ENCODE measurements at regions not wholly inside any gene's neighbourhood (a gene's known extent, or its start where the extent isn't known, plus 50 kb on each side); places are given as distances from the start of the nearest gene placed in this dataset.

- Histone ChIP-seq H3K36me3 (ENCODE audit: control insufficient read depth in 2 of 2, extremely low read depth in 1 of 2, insufficient read depth in 1 of 2, low read length in 1 of 2) (no peaks in the 10 kb centered on the region), H3K4me1 (ENCODE audit: control insufficient read depth in 1 of 2, extremely low read depth in 1 of 2, insufficient read depth in 2 of 2, low read length in 2 of 2) (peaks cover 0 to 22% of the 10 kb centered on the region in 2 experiments), H3K4me3 (ENCODE audit: control insufficient read depth in 1 of 2, extremely low read depth in 1 of 2, low read length in 1 of 2) (no peak overlapping the region), H3K27ac (ENCODE audit: low read length) (no peak overlapping the region), H3K9me3 (no peaks in the 10 kb centered on the region), H3K27me3 (replicated peaks in 1 of 2; ENCODE audit: control insufficient read depth in 2 of 2, extremely low read depth in 1 of 2, insufficient read depth in 2 of 2, low read length in 1 of 2) (no peaks in the 10 kb centered on the region)
- H3K27me3 Mint-ChIP-seq = no peaks in the 10 kb centered on the region
- H3K9me3 Mint-ChIP-seq = no peaks in the 10 kb centered on the region
- no peak overlapping the region for H3K4me3 Mint-ChIP-seq
- ATAC-seq (replicated peaks in 1 of 4) = no peak
- no peaks in the 10 kb centered on the region for H3K36me3 Mint-ChIP-seq
- POLR2A ChIA-PET = no interaction called here
- peaks cover 22 to 29% (median 25%) of the 10 kb centered on the region in 3 donors for H3K4me1 Mint-ChIP-seq
- DNase-seq = no peak
- WGBS (ENCODE audit: insufficient coverage) = 80% methylated on average over 1 of the region's 10 CpGs
- CTCF ChIA-PET = no interaction called here
- no peak overlapping the region for H3K27ac Mint-ChIP-seq
These were observed 148.8 kb upstream of the TBL1X start for GRCh38 chrX:9316096-9316495.

GRCh38 chrX:9317176-9317575, 147.7 kb upstream of the TBL1X start:
- Histone ChIP-seq H3K4me1 (ENCODE audit: control insufficient read depth in 1 of 2, extremely low read depth in 1 of 2, insufficient read depth in 2 of 2, low read length in 2 of 2) (peaks cover 0 to 22% of the 10 kb centered on the region in 2 experiments), H3K27ac (ENCODE audit: low read length) (no peak overlapping the region), H3K36me3 (ENCODE audit: control insufficient read depth in 2 of 2, extremely low read depth in 1 of 2, insufficient read depth in 1 of 2, low read length in 1 of 2) (no peaks in the 10 kb centered on the region), H3K4me3 (ENCODE audit: control insufficient read depth in 1 of 2, extremely low read depth in 1 of 2, low read length in 1 of 2) (no peak overlapping the region), H3K9me3 (no peaks in the 10 kb centered on the region), H3K27me3 (replicated peaks in 1 of 2; ENCODE audit: control insufficient read depth in 2 of 2, extremely low read depth in 1 of 2, insufficient read depth in 2 of 2, low read length in 1 of 2) (no peaks in the 10 kb centered on the region)
- H3K27me3 Mint-ChIP-seq = no peaks in the 10 kb centered on the region
- no peaks in the 10 kb centered on the region for H3K9me3 Mint-ChIP-seq
- POLR2A ChIA-PET = no interaction called here
- peaks cover 22 to 29% (median 25%) of the 10 kb centered on the region in 3 donors for H3K4me1 Mint-ChIP-seq
- no peak overlapping the region for H3K4me3 Mint-ChIP-seq
- WGBS (ENCODE audit: insufficient coverage) = 88% methylated on average over 4 of the region's 7 CpGs
- H3K36me3 Mint-ChIP-seq = no peaks in the 10 kb centered on the region
- CTCF ChIA-PET = interaction anchor here in 1 of 2 donors (1.6 kb wide), 1 partner anchor 23 kb away, joined by 4 read pairs; no protein-coding TSS in a partner anchor
- no peak overlapping the region for H3K27ac Mint-ChIP-seq
- DNase-seq (no peak), ATAC-seq (replicated peaks in 1 of 4) (no peak)

DNA sequence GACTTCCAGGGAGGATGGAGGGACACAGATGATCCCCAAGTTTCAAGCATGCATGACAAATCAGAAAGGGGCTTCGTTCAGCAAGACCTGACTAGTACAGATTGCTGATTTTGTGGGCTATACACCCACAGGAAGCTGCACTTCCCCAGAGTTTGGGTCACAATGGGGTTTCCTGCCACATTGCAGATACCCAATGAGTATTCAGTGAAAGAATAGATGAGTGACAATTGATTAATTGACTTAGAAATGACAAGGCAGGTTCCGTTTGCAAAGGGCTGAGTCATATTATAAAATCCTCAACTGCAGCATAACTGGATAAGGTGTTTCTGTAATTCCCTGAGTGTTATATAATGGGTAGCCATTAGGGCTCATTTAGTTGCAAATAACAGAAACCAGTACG, 146.6 kb upstream of the TBL1X start:
- Mint-ChIP-seq H3K27ac (no peak overlapping the region), H3K27me3 (no peaks in the 10 kb centered on the region), H3K36me3 (no peaks in the 10 kb centered on the region), H3K4me1 (peaks cover 19 to 28% (median 20%) of the 10 kb centered on the region in 3 donors), H3K9me3 (no peaks in the 10 kb centered on the region), H3K4me3 (no peak overlapping the region)
- DNase-seq = peak in 12 of 35 experiments; percentile 2 to 28 (median 12)
- no peaks in the 10 kb centered on the region for H3K36me3 ChIP-seq (ENCODE audit: control insufficient read depth in 2 of 2, extremely low read depth in 1 of 2, insufficient read depth in 1 of 2, low read length in 1 of 2)
- no peak overlapping the region for H3K4me3 ChIP-seq (ENCODE audit: control insufficient read depth in 1 of 2, extremely low read depth in 1 of 2, low read length in 1 of 2)
- ChIA-PET CTCF (interaction anchor here in 1 of 2 donors (1.6 kb wide), 1 partner anchor 22 kb away, joined by 4 read pairs; no protein-coding TSS in a partner anchor), POLR2A (no interaction called here)
- no peak overlapping the region for H3K27ac ChIP-seq (ENCODE audit: low read length)
- no peaks in the 10 kb centered on the region for H3K9me3 ChIP-seq
- H3K27me3 ChIP-seq (replicated peaks in 1 of 2; ENCODE audit: control insufficient read depth in 2 of 2, extremely low read depth in 1 of 2, insufficient read depth in 2 of 2, low read length in 1 of 2) = no peaks in the 10 kb centered on the region
- H3K4me1 ChIP-seq (ENCODE audit: control insufficient read depth in 1 of 2, extremely low read depth in 1 of 2, insufficient read depth in 2 of 2, low read length in 2 of 2) = peaks cover 0 to 19% of the 10 kb centered on the region in 2 experiments
- WGBS (ENCODE audit: insufficient coverage) = no CpG with 5 or more reads among the region's 3 CpGs
- peak in 3 of 4 experiments; percentile 64 to 77 (median 66) for ATAC-seq (replicated peaks in 1 of 4)

GRCh38 chrX:9318766-9319165, 146.1 kb upstream of the TBL1X start:
- H3K27me3 Mint-ChIP-seq = no peaks in the 10 kb centered on the region
- H3K4me1 ChIP-seq (ENCODE audit: control insufficient read depth in 1 of 2, extremely low read depth in 1 of 2, insufficient read depth in 2 of 2, low read length in 2 of 2) = peaks cover 0 to 14% of the 10 kb centered on the region in 2 experiments
- H3K27ac ChIP-seq (ENCODE audit: low read length) = no peak overlapping the region
- no peak for ATAC-seq (replicated peaks in 1 of 4)
- H3K27ac Mint-ChIP-seq = no peak overlapping the region
- H3K9me3 ChIP-seq = no peaks in the 10 kb centered on the region
- no peaks in the 10 kb centered on the region for H3K36me3 ChIP-seq (ENCODE audit: control insufficient read depth in 2 of 2, extremely low read depth in 1 of 2, insufficient read depth in 1 of 2, low read length in 1 of 2)
- no peaks in the 10 kb centered on the region for H3K27me3 ChIP-seq (replicated peaks in 1 of 2; ENCODE audit: control insufficient read depth in 2 of 2, extremely low read depth in 1 of 2, insufficient read depth in 2 of 2, low read length in 1 of 2)
- H3K4me3 ChIP-seq (ENCODE audit: control insufficient read depth in 1 of 2, extremely low read depth in 1 of 2, low read length in 1 of 2) = no peak overlapping the region
- CTCF ChIA-PET = interaction anchor here in 1 of 2 donors (1.6 kb wide), 1 partner anchor 21 kb away, joined by 4 read pairs; no protein-coding TSS in a partner anchor
- H3K4me3 Mint-ChIP-seq = no peak overlapping the region
- DNase-seq = no peak
- no peaks in the 10 kb centered on the region for H3K9me3 Mint-ChIP-seq
- POLR2A ChIA-PET = no interaction called here
- peaks cover 14 to 23% (median 15%) of the 10 kb centered on the region in 3 donors for H3K4me1 Mint-ChIP-seq
- H3K36me3 Mint-ChIP-seq = no peaks in the 10 kb centered on the region
- no CpG with 5 or more reads among the region's 14 CpGs for WGBS (ENCODE audit: insufficient coverage)

DNA sequence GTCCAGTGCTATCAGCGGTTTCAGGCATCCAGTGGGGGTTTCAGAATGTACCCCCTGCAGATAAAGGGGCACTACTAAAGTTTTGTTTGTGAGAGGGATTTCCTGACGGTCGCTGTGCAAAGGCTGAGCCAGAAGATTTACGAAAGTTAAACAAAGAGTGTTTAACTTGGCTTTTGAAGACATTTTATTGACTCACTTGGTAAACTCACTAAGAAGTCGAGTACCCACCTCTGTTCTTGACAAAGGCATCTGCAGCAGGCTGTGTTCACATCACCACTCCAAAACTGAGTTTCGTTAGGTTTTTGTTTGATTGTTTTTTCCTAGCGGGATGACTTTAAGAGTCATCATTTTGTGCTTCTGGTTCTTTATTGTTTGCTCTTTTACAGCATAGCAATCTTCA, 143.9 kb upstream of the TBL1X start:
- H3K4me1 ChIP-seq (ENCODE audit: control insufficient read depth in 1 of 2, extremely low read depth in 1 of 2, insufficient read depth in 2 of 2, low read length in 2 of 2) = peaks cover 0 to 14% of the 10 kb centered on the region in 2 experiments
- Mint-ChIP-seq H3K27me3 (no peaks in the 10 kb centered on the region), H3K4me1 (peaks cover 14 to 23% (median 15%) of the 10 kb centered on the region in 3 donors), H3K36me3 (no peaks in the 10 kb centered on the region), H3K4me3 (no peak overlapping the region), H3K9me3 (no peaks in the 10 kb centered on the region), H3K27ac (no peak overlapping the region)
- H3K4me3 ChIP-seq (ENCODE audit: control insufficient read depth in 1 of 2, extremely low read depth in 1 of 2, low read length in 1 of 2) = no peak overlapping the region
- no CpG with 5 or more reads among the region's 7 CpGs for WGBS (ENCODE audit: insufficient coverage)
- H3K36me3 ChIP-seq (ENCODE audit: control insufficient read depth in 2 of 2, extremely low read depth in 1 of 2, insufficient read depth in 1 of 2, low read length in 1 of 2) = no peaks in the 10 kb centered on the region
- no peak for ATAC-seq (replicated peaks in 1 of 4)
- CTCF ChIA-PET = no interaction called here
- no peaks in the 10 kb centered on the region for H3K27me3 ChIP-seq (replicated peaks in 1 of 2; ENCODE audit: control insufficient read depth in 2 of 2, extremely low read depth in 1 of 2, insufficient read depth in 2 of 2, low read length in 1 of 2)
- POLR2A ChIA-PET = no interaction called here
- H3K9me3 ChIP-seq = no peaks in the 10 kb centered on the region
- no peak overlapping the region for H3K27ac ChIP-seq (ENCODE audit: low read length)
- DNase-seq = no peak

DNA sequence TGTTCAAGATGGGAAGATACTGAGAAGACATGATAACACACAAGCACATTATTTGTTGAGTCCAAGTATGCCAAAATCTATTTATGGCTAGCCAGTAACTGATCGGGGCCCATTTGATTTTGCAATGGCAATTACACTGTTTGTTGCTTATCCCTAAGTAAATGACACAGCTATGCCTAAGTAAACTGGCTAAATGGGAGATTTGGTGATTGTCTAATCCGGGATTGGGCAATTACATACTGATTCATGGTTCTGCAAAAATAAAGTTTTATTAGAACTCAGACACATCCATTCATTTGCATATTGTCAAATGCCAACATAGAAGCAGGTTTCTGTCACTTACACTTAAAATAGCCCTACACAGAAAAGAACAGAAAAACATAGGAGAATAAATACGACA, 140.2 kb upstream of the TBL1X start:
- H3K9me3 ChIP-seq = no peaks in the 10 kb centered on the region
- no CpG with 5 or more reads among the region's 3 CpGs for WGBS (ENCODE audit: insufficient coverage)

DNA sequence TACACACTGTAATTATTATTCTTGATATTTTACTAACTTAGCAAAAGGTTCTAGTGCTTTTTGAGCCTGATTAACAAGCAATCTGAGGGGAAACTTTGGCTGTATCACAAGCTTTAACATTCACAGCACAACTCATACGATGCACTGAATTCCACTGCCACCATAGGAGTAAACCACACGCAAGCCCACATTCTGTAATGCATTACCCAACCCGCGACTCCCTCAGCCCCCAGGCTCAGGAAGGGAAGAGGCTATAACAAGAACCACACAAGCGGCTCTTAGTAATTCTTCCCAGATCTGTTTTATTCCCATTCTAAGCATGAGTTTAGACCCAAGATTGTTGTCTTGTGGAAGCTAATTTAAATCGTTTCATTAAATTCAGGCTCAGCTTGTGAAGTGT, 138.5 kb upstream of the TBL1X start:
- ChIA-PET CTCF (no interaction called here), POLR2A (no interaction called here)
- H3K27ac Mint-ChIP-seq = no peak overlapping the region
- no peak for DNase-seq
- WGBS (ENCODE audit: insufficient coverage) = 83% methylated on average over 1 of the region's 6 CpGs
- H3K4me3 Mint-ChIP-seq = no peak overlapping the region
- no peaks in the 10 kb centered on the region for H3K36me3 ChIP-seq (ENCODE audit: control insufficient read depth in 2 of 2, extremely low read depth in 1 of 2, insufficient read depth in 1 of 2, low read length in 1 of 2)
- H3K4me3 ChIP-seq (ENCODE audit: control insufficient read depth in 1 of 2, extremely low read depth in 1 of 2, low read length in 1 of 2) = no peak overlapping the region
- H3K9me3 ChIP-seq = no peaks in the 10 kb centered on the region
- peaks cover 0 to 2% (median 0%) of the 10 kb centered on the region in 3 donors for H3K4me1 Mint-ChIP-seq
- no peaks in the 10 kb centered on the region for H3K4me1 ChIP-seq (ENCODE audit: control insufficient read depth in 1 of 2, extremely low read depth in 1 of 2, insufficient read depth in 2 of 2, low read length in 2 of 2)
- H3K36me3 Mint-ChIP-seq = no peaks in the 10 kb centered on the region
- no peak for ATAC-seq (replicated peaks in 1 of 4)
- peaks cover 0 to 6% of the 10 kb centered on the region in 2 donors for H3K27me3 Mint-ChIP-seq
- no peak overlapping the region for H3K27ac ChIP-seq (ENCODE audit: low read length)
- H3K27me3 ChIP-seq (replicated peaks in 1 of 2; ENCODE audit: control insufficient read depth in 2 of 2, extremely low read depth in 1 of 2, insufficient read depth in 2 of 2, low read length in 1 of 2) = no peaks in the 10 kb centered on the region
- H3K9me3 Mint-ChIP-seq = no peaks in the 10 kb centered on the region

More for the DNA sequence above, 140.2 kb upstream of the TBL1X start:
- Mint-ChIP-seq H3K36me3 (no peaks in the 10 kb centered on the region), H3K27ac (no peak overlapping the region), H3K9me3 (no peaks in the 10 kb centered on the region), H3K4me3 (no peak overlapping the region), H3K27me3 (peaks cover 0 to 6% of the 10 kb centered on the region in 2 donors), H3K4me1 (peaks cover 0 to 5% (median 0%) of the 10 kb centered on the region in 3 donors)
- Histone ChIP-seq H3K4me1 (ENCODE audit: control insufficient read depth in 1 of 2, extremely low read depth in 1 of 2, insufficient read depth in 2 of 2, low read length in 2 of 2) (no peaks in the 10 kb centered on the region), H3K27ac (ENCODE audit: low read length) (no peak overlapping the region), H3K4me3 (ENCODE audit: control insufficient read depth in 1 of 2, extremely low read depth in 1 of 2, low read length in 1 of 2) (no peak overlapping the region), H3K36me3 (ENCODE audit: control insufficient read depth in 2 of 2, extremely low read depth in 1 of 2, insufficient read depth in 1 of 2, low read length in 1 of 2) (no peaks in the 10 kb centered on the region), H3K27me3 (replicated peaks in 1 of 2; ENCODE audit: control insufficient read depth in 2 of 2, extremely low read depth in 1 of 2, insufficient read depth in 2 of 2, low read length in 1 of 2) (no peaks in the 10 kb centered on the region)
- no peak for ATAC-seq (replicated peaks in 1 of 4)
- CTCF ChIA-PET = no interaction called here
- DNase-seq = no peak
- POLR2A ChIA-PET = no interaction called here
